ENCODE measurements at regions not wholly inside any gene's neighbourhood (a gene's known extent, or its start where the extent isn't known, plus 50 kb on each side); places are given as distances from the start of the nearest gene placed in this dataset.

DNA sequence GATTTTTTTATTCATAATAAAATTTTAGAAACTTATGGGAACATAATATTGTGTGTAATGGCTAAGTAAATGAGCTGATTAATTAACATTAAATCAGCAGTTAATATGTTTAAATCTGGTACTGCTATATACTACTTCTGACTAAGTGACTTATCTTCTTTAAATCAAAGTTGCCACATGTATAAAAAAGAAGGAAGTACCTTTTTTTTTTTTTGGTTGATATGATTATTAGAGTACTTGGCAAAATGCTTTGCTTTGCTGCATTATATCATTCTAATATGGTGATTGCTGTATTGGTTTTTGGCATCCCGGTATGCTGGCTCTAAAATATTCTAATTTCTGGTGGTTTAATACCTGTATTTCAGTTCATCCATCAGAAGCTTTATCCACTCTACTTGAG is 319.1 kb upstream of the RGS6 start:
- ATAC-seq (no peak), FAIRE-seq (no peak), DNase-seq (ENCODE audit: extremely low read depth in 1 of 4, low spot score in 3 of 4) (no peak)
- Histone ChIP-seq H3K27ac (ENCODE audit: extremely low read depth, low read depth, low read length) (no peak overlapping the region), H3K4me3 (no peak overlapping the region), H3K9ac (ENCODE audit: insufficient read depth in 1 of 2, low read depth in 2 of 2, low read length in 2 of 2) (no peak overlapping the region), H3K4me1 (replicated peaks in 1 of 2; ENCODE audit: control insufficient read depth in 2 of 2, insufficient read depth in 2 of 2, low read length in 2 of 2) (no peaks in the 10 kb centered on the region), H3K9me3 (replicated peaks; ENCODE audit: control insufficient read depth, insufficient read depth, low read depth, low read length) (no peaks in the 10 kb centered on the region), H2AFZ (ENCODE audit: low read depth, low read length) (no peak overlapping the region), H4K20me1 (replicated peaks; ENCODE audit: control insufficient read depth, insufficient read depth, low read length) (no peaks in the 10 kb centered on the region), H3K36me3 (ENCODE audit: control insufficient read depth, insufficient read depth, low read length) (no peaks in the 10 kb centered on the region), H3K4me2 (ENCODE audit: insufficient read depth, low read length) (no peak overlapping the region), H3K27me3 (ENCODE audit: control insufficient read depth in 2 of 2, insufficient read depth in 2 of 2, low read length in 2 of 2) (no peaks in the 10 kb centered on the region), H3K9me1 (ENCODE audit: control insufficient read depth, insufficient read depth, low read length) (no peaks in the 10 kb centered on the region), H3K79me2 (ENCODE audit: control insufficient read depth, insufficient read depth, low read length) (no peaks in the 10 kb centered on the region)
- ChIA-PET CTCF (ENCODE audit: low intra/inter-chr PET ratio) (no interaction called here), POLR2A (no interaction called here)
- 53% methylated on average over 1 of the region's 1 CpG for WGBS (ENCODE audit: insufficient coverage, low coverage, missing lambda C conversion rate)
- no TSS peak for BruUV-seq (replicated peaks)
- no peak for TF ChIP-seq FUS (optimal IDR thresholded peaks at IDR 0.05; ENCODE audit: low read depth, low read length)
- no peak for TF ChIP-seq MBD2 (IDR thresholded peaks at IDR 0.05; ENCODE audit: borderline replicate concordance, low read depth)
- TF ChIP-seq, protein P1, sequence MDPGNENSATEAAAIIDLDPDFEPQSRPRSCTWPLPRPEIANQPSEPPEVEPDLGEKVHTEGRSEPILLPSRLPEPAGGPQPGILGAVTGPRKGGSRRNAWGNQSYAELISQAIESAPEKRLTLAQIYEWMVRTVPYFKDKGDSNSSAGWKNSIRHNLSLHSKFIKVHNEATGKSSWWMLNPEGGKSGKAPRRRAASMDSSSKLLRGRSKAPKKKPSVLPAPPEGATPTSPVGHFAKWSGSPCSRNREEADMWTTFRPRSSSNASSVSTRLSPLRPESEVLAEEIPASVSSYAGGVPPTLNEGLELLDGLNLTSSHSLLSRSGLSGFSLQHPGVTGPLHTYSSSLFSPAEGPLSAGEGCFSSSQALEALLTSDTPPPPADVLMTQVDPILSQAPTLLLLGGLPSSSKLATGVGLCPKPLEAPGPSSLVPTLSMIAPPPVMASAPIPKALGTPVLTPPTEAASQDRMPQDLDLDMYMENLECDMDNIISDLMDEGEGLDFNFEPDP (CRISPR knock-in tag; IDR thresholded peaks at IDR 0.05): no peak
- no peak for TF ChIP-seq POLR2G (IDR thresholded peaks at IDR 0.05; ENCODE audit: low read depth, low read length)
- TF ChIP-seq, protein P2, sequence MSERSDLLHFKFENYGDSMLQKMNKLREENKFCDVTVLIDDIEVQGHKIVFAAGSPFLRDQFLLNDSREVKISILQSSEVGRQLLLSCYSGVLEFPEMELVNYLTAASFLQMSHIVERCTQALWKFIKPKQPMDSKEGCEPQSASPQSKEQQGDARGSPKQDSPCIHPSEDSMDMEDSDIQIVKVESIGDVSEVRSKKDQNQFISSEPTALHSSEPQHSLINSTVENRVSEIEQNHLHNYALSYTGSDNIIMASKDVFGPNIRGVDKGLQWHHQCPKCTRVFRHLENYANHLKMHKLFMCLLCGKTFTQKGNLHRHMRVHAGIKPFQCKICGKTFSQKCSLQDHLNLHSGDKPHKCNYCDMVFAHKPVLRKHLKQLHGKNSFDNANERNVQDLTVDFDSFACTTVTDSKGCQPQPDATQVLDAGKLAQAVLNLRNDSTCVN (CRISPR knock-in tag; IDR thresholded peaks at IDR 0.05): no peak
- TF ChIP-seq ZBTB1 (CRISPR knock-in tag; IDR thresholded peaks at IDR 0.05; ENCODE audit: borderline replicate concordance, low read depth): no peak
- no peak for TF ChIP-seq ZKSCAN3 (CRISPR knock-in tag; IDR thresholded peaks at IDR 0.05)
- no peak for TF ChIP-seq CREBBP (IDR thresholded peaks at IDR 0.05; ENCODE audit: low read depth, low read length)
- no peak for TF ChIP-seq PTRF (tag; IDR thresholded peaks at IDR 0.05)
- no peak for TF ChIP-seq C11orf30 (IDR thresholded peaks at IDR 0.05; ENCODE audit: low read depth)
- no peak for TF ChIP-seq SREBF2 (CRISPR knock-in tag; IDR thresholded peaks at IDR 0.05)
- no peak for TF ChIP-seq KDM5B (IDR thresholded peaks at IDR 0.05; ENCODE audit: insufficient replicate concordance, low read depth, low read length)
- no peak for TF ChIP-seq MAFG (tag; conservative IDR thresholded peaks at IDR 0.05)
- TF ChIP-seq GABPB2 (CRISPR knock-in tag; conservative IDR thresholded peaks at IDR 0.05): no peak
- no peak for TF ChIP-seq RUNX1 (IDR thresholded peaks at IDR 0.05; ENCODE audit: low read depth)
- TF ChIP-seq POLR2AphosphoS5 (IDR thresholded peaks at IDR 0.05; ENCODE audit: control insufficient read depth, insufficient read depth, low read depth, low read length): no peak
- in situ Hi-C loops (cut with MboI) (no loop called here), intact Hi-C loops (cut with micrococcal nuclease) (no loop called here)

Data from K562 (cell line).